Colon (tissue), 2 donors: ENCODE measurements at regions not wholly inside any gene's neighbourhood (a gene's known extent, or its start where the extent isn't known, plus 50 kb on each side); places are given as distances from the start of the nearest gene placed in this dataset.

ENCODE experiments used
- FAIRE-seq: peaks from 2 replicates; lab custom pipeline; 2012; peaks lifted over from hg19 to GRCh38; lab: Jason Lieb, UNC
- donor health status: control.
- donor health status: control.

DNA sequence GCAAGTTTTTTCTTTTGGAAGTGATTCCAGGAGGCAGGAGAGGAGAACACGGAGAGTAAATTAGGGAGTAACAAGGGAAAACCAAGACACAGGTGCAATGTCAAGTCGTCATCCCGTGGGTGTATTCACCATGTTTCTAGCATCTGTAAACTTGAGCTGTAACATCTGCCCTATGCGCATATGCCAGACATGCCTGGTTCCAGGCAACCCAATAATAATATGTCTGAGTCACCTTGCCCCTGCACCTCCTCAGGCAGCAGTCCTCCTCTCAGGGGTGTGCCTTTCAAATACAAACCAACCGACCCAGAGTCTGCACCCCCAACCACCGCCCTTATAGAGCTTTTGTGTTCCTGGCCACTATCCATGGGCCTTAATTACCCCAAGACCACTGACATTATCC is 107.0 kb upstream of the PDE1C start:
- no peak for FAIRE-seq

DNA sequence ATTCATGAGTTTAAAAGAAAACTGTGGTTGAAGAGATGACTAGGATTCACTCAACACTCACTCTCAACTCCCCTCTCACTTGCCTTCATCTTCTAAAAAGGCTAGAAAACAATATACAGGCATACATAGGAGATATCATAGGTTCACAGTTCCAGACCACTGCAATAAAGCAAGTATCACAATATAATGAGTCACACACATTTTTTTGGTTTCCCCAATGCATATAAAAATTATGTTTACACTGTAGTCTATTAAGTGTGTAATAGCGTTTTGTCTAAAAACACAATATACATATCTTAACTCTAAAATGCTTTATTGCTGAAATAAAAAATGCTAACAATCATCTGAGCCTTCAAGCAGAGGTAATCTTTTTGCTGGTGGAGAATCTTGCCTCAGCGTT is 104.9 kb upstream of the PDE1C start:
- FAIRE-seq: no peak

DNA sequence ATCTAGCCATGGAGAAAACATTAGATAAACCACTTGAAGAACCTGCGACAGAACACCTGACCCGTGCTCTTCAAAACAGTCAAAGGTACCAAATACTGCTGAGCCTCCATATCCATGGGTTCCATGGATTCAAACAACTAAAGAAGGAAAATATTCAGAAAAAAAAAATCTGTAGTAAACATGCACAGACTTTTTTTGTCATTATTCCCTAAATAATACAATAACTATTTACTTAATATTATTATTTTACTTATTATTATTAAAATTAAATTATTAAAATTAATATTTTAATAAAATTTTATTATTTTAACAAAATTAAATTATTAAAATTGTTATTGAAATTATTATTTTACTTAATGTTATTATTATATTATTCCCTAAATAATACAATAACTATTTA is 101.0 kb upstream of the PDE1C start:
- FAIRE-seq: peak; percentile 97

DNA sequence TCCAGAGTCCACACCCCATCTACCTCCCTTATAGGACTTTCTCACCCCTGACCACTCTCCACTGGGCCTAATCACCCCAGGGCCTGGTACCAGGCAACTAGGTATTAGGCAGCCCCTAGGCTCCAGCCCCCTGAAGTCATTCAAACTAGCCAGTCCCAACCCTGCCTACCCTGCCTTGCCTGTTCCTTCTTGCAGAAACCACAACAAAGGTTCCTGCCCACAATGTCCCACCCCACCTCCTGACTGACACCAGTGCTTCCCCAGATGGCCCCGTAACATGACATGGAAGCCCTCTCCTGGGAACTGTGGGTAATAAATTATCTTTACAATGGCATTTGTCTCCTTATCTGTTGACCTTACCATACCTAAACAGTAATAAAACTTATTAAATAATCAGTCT is 100.6 kb upstream of the PDE1C start:
- FAIRE-seq: no peak

DNA sequence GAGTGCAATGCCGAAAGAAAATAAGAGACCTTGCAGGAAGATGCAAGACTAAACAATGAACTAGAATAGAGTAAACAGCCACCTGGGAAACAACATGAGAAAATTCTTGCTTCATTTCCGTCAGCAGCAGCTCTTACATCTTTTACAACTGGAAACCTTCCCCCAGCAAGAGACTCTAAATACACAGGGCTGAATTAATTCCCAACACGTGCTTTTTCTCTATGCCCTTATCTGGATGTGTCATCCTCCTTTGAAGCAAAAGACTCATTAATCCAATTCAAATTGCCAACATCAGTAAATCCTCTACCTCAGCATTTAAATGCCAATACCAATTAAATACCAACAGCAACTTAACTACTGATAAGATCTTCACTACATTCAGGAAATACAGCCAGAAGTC is 99.0 kb upstream of the PDE1C start:
- no peak for FAIRE-seq

DNA sequence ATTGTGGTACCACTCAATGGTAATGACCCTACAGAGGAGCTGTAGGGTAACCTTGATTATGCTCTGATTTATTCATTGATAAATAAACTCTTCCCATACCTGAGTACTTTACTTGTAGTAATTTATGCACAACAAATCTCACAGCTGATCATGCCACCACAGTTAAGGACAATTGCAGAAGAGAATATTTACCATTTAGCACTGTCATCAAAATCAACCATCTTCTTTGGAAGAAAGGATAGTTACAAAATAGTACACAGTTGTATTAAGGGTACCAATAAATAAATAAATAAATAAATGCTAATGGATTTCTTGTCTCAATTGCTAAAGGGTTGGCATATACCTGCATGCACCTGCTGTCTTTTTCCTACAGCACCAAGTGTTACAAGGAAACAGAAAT is 97.6 kb upstream of the PDE1C start:
- no peak for FAIRE-seq

DNA sequence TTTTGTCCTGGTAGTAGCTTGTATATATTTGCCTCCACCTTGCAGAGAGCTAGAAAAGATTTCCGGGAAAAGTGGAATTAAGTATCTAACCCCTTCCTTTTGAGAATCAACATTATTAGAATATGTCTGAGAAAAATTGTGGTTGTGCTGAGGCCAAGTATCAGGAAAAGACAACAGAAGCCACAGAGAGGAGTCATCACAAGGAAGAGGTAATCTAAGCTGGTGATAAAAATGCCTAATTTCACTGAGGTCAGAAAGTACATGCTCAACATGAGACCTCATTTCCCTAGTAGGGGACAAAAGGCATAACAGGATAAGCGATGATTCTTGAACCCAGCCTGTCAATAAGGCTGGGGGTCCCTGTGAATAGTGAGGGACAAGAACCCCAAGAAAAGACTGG is 97.0 kb upstream of the PDE1C start:
- no peak for FAIRE-seq

DNA sequence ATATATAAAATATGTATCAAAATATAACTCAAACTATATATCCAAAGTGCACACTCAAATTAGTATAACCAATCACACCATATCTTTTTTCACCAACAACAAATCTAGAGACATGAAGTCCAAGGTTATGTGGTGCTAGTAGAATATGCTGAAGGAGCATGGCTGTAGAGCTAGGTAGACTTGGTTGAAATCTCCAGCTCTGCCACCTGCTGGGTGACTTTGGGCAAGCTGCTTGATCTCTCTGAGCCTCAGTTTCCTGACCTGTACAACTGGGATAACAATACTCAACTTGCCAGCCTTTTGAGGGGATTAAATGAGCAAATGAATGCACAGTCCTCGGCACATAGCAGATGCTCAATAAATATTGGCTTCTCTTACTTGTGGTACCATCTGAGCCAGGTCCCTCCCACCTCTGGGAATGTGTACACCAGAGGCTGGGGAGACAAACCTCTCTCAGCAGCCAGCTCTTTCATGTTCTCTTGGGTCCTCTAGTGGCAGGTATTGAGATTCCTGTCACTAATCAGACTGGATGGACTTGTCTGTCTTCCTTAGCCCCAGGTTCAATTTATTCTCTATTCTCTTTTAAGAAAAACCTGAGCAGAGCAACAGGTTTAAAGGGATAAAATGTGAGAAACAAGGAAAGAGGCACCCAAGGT is 94.3 kb upstream of the PDE1C start:
- no peak for FAIRE-seq

DNA sequence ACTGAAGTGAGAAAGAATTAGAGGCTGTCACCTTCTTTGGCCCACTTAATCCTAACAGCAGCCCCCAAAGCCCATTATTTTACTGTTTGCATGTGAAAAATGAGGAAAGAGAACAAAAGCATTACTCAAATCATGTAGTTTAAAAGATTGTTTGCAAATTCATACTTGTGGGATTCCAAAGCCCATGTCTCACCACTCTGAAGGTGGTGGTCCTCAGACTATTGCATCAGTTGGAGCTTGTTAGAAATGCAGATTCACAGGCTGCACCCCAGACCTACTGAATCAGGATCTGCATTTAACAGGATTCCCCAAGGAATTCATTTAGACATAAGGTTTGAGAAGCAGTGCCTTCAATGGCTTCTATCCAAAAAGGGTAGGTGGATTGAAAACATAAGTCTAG is 93.7 kb upstream of the PDE1C start:
- no peak for FAIRE-seq

DNA sequence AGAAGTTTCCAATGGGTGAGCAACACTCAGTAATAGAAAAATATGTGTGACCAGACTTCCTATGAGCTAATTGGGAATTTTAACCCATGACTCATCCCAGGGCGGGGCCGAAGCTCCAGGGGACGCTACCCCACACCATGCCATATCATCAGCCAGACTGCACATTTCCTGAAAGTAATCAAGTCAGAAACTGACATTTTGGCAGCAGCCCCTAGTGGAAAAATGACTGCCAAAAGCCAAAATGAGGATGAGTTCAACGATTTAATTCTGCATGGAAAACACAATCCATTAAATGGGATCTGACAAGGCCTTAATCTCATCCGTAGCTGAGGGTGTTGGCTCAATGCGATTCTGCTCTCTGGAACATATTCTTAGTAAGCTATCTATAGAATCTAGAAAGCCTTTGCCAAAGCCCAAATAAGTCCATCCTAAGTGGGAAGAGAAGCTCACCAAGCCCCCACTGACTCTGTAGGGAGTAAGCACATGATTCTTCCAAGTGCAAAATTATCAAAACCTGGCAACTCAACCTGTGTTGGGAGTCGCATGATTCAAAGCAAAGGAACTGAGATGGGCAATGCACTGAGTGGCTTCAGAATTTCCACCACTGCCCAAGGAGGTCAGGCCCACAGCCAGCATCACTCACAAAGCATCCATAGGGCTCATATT is 93.1 kb upstream of the PDE1C start:
- FAIRE-seq: no peak

DNA sequence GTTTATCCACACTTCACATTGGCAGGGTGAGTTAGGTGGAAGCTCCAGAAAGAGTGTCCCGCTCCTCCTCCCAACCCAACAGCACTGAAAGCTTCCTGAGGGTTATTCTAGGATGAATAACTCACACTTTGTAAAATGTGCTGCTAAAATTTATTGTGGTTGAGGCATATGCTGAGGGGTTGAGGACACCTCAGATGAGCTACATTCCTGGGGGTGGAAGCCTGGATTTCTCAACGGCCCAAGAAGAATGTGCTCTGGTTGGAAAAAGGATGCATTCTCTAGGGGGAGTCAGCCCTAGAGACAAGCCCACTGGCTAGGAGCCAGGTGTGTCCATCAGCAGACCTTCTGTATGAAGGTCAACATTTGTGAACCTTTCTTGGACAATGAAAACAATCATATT is 91.5 kb upstream of the PDE1C start:
- no peak for FAIRE-seq

DNA sequence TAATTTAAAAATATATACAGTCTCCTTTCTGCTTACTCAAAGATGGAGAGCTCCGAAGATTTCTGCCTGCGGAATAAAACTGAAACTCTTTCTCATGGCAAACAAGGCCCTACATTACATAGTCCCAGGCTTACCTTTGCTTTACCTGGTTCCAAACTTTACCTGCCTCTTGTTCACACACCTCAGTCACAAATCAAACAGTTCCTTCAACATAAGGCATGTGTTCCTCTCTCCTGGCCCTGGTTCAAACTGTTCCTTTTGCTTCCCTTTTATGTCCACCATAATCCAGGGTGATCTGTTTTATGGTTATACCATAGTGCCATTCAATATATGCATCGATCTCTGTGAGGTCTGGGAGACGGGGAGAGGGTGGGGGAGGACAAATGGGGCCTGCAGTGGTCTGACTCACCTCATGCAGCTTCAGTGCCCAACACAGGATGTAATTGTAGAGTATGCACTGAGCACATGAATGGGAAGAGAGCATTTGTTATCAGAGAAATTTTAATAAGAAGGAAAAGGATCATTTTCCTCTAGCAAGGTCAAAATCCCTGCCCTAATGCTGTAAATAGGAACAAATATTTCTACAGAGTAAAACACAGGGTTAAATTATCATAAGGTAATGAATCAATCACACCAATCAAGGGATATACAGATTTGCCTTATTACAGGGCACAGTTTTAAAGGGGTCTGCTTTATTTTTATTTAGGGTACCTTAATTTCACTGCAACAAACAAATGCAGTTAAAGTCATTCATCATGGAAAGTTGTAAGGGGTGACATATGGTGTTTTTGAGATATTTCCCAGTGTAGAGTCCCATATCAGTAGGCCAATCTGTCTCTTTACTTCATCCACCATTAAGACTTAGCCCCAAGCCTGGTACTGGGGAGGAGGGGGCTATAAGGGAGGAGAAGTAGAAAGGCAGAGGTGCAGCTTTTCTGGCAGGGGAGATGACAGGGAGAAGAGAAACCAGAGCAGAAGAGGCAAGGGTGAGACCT is 88.8 kb upstream of the PDE1C start:
- FAIRE-seq: no peak

DNA sequence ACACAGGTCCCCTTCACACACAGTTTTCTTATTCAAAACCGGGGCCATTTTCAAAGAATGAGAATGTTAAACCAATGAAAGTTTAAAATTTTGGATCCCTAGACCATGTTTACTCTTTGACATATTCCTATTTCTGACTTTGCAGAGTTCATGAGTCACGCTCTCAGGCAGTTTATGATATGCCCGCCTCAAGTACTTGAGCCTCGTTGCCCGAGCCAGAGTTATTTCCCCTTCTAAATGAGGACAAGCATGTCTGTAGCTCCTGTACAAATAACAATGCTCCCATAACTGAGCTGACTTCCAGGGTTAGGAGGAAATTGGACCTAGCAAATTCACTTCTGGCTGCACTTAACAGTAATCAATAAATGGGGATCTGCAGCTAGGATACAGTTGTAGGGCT is 87.9 kb upstream of the PDE1C start:
- FAIRE-seq: no peak

DNA sequence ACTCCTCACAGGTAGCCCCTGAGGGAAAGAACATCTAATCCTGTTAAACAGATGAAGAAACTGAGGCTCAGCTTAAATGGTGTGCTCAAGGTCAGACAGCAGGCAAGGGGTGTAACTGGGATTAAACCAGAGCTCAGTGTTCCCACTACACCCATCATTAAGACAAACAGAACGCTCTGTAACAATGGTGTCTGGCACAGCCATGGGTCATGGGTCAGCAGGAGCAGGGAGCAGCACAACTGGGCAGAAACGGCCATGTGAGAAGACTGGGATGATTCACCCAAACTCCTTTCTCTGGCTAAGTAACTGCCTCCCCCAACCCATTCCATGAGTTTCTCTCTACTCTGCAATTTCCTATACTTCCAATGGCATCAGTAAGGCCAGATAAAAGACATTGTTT is 85.5 kb upstream of the PDE1C start:
- no peak for FAIRE-seq

DNA sequence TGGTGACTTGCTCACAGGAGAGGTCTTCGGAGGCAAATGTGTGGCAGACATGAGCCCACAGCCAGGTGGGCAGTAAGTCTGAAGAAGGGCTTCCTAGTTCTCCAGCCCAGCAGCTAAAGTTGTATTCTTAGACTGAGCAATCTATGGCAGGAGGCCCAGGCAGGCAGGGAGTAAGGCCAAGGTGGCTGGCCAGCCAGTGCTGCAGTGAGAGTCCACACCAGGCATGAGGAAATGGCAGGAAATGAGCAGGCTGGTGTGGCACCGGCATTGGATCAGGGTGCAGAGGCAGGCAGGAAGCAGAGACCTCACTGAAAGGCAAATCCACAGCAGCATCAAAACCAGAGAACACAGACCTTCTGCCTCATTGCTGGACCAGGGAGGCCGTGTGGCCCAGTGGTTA is 84.6 kb upstream of the PDE1C start:
- FAIRE-seq: no peak

DNA sequence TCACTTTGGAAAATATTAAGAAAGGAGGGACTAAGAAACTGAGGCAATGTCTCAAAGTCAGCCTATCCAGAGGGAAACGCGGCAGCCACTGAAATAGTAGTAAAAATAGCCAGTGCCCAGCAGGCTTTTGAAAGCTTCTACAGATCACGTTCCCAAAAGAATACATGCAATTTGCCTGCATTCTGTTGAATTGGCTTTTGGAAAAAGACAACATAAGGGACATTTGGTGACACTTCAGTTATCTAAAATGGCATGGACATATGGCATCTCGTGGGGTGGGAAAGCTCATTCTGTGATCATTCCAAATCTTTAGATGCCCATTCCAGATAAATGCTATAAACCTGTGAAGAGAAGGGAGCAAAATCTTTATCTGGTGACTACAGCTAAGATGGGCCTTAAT is 82.8 kb upstream of the PDE1C start:
- FAIRE-seq: no peak

DNA sequence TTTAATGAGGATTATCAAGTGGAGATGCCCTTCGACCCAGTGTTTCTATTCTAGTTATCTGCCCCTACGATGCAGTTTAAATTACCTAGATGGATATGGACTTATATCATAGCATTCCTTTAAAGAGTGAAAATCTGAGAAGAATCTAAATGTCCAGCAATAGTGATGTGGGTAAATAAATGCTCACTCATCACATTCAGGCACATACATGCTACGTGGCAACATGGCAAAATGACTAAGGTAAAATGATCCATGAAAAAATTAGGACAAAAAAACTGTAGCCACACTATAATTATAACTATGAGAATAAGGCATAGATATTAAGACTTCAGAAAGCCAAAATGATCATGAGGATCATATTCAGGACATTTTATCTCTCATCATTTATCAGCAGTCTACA is 82.4 kb upstream of the PDE1C start:
- no peak for FAIRE-seq

DNA sequence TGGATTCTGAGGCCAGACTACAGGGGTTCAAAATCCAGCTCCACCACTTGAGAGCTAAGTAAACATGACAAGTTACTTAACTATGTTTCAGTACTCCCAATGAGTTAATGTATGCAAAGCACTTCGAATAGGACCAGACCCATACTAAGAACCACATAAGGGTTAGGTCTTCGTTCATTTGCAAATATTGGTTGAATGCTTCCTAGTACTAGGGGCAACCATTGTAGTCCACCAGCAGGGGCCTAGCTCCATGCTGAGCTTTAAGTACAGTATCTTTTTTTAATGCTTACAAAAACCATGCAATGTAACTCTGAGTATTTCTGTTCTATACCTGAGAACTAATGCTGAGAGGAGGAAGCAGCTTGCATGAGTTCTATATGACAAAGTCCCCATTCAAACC is 80.4 kb upstream of the PDE1C start:
- no peak for FAIRE-seq

DNA sequence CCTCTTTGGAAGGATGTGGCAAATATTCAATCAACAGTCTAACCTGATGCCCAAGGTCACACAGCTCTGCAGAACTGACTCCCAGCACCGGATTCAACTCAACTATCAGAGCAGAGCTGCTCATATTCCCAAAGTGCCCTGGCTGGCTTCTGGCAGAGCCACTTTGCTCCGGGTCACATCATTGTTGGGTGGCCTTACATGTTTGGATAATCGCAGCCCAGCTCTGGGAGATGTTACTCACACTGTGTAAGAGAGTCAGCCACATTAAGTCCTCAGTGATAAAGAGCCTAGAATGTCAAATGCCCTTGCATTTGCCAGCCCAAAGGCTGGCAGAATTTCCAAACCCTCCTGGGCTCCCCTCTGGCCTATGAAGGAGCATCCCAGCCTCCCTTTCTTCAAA is 79.8 kb upstream of the PDE1C start:
- no peak for FAIRE-seq

DNA sequence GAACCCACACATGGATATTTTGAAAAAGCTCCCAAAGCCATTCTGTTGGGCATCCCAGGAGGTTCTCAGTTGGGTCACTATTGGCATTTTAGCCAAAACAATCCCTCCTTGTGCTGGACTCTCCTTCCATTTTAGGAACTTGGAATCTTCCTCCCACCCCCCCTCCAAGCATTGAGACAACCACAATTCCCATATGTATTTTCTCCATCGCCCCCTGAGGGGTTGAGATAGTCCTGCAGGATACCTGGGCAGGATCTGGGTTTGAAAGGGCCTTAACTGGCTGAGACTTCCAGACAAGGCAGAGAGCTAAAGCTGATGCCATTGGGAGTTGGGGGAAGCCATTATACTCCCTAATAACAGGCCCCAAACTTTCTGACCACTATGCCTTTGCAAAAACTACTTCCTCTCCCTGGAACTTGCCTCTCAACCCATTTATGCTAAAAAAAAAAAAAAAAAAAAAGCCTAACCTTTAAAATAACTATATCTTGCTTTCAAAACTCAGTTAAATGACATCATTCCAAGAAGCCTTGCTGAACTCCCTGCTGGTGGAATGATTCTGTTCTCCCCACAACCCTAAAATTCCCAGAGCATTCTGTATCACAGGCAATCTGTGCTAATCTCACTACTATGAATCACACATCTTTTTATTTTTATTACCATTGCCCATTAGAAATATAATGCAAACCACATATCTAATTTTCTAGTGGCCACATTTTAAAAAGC is 77.5 kb upstream of the PDE1C start:
- no peak for FAIRE-seq

DNA sequence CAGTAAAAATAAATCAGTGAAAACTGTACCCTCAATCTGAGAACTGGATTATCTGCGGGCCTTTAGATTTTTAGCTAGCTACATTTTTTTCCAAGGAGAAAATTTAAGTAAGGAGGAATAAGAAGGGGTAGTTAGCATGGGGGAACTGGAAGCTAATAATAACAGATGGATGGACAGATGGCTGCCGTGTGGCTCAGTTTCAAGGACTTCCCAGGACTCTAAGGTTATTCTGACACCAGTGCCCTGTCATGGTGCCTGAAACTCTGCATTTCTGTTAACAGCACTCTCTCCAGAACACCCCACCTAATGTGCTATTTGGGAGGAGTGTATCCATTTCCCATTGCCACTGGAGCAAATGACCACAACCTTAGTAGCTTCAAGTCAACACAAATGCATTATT is 75.7 kb upstream of the PDE1C start:
- no peak for FAIRE-seq

DNA sequence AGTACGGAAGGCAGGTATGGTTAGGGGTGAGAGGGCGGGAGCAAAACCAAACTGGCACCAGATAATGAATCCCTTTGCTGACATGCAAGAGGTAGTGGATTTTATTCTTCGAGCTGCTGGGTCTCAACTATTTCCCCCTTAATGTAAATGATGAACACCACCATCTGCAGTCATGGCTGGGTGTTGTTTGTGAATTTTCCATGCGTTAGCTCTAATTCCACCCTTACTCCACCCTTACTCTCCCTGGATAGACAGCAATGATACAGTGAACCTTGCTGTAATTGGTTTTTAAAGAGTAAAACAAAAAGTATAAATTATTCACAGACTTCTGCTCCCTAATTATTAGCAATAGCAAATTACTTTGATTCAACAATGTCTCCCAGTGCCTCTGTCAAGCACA is 74.5 kb upstream of the PDE1C start:
- no peak for FAIRE-seq

DNA sequence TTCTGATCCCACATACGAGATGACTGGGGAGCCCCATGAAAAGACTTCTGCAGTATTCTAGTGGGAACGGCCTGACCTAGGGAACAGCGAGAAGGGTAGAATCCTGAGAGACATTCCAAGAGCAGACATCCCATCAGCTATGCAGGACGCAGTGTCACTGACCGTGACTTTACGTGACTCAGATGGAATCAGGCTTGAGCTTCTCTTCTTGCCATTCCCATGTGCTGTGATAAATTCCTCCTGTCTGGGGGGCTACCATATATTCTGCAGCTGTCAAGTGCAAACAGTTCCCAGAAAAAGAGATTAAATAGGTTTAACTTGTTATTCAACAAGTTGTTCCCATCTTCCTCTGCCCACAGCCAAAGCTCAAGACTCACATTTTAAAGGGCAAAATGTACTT is 73.1 kb upstream of the PDE1C start:
- FAIRE-seq: no peak
